Suprapubic skin (tissue), 4 donors: ENCODE measurements at regions not wholly inside any gene's neighbourhood (a gene's known extent, or its start where the extent isn't known, plus 50 kb on each side); places are given as distances from the start of the nearest gene placed in this dataset.

Experiments
- DNase-seq, 2 donors: peaks; one replicate each; pipeline ENCODE4 v3.0.0-alpha.2; 2019; ENCODE audit warnings: low spot score in 2 of 2
- H3K27ac ChIP-seq: fragments of 200-600 bp; sonication (generic); one replicate; pipeline ENCODE4 v1.5.1; 2019
- H3K27me3 ChIP-seq: fragments of 200-600 bp; sonication (generic); one replicate; pipeline ENCODE4 v1.5.1; 2019
- H3K36me3 ChIP-seq: fragments of 200-600 bp; sonication (generic); one replicate; pipeline ENCODE4 v1.5.1; 2019
- H3K4me1 ChIP-seq: fragments of 200-600 bp; sonication (generic); one replicate; pipeline ENCODE4 v1.5.1; 2019
- H3K4me3 ChIP-seq: fragments of 200-600 bp; sonication (generic); one replicate; pipeline ENCODE4 v1.5.1; 2019; ENCODE audit warnings: mild to moderate bottlenecking
- H3K9me3 ChIP-seq: fragments of 200-600 bp; sonication (generic); one replicate; pipeline ENCODE4 v1.5.1; 2019
- CTCF ChIP-seq, 2 donors: fragments of 200-600 bp in 1 of 2; fragments of 450-650 bp in 1 of 2; sonication (generic) in 1 of 2; IDR thresholded peaks; one replicate each; pipeline ENCODE4 v1.5.1; 2016 to 2019; ENCODE audit warnings: antibody characterized with exemption in 2 of 2, mild to moderate bottlenecking in 1 of 2, moderate library complexity in 1 of 2
- EP300 ChIP-seq: sonication (generic); formaldehyde crosslinking; IDR thresholded peaks from one replicate; pipeline ENCODE4 v1.6.1; 2017; ENCODE audit warnings: antibody characterized with exemption
- POLR2A ChIP-seq, 2 donors: fragments of 450-650 bp; IDR thresholded peaks; one replicate each; pipeline ENCODE4 v1.6.1; 2017; ENCODE audit warnings: antibody characterized with exemption in 2 of 2, mild to moderate bottlenecking in 2 of 2, moderate library complexity in 2 of 2
- POLR2AphosphoS5 ChIP-seq, 3 donors: sonication (generic); formaldehyde crosslinking; IDR thresholded peaks; one replicate each; pipeline ENCODE4 v1.6.1; 2017; ENCODE audit warnings: antibody characterized with exemption in 3 of 3
- WGBS: methylation state at CpG from one replicate; pipeline ENCODE4 v1.1.5; 2018; 5-methylcytosine and 5-hydroxymethylcytosine counted together

- Histone ChIP-seq H3K4me3 (no peak overlapping the region), H3K4me1 (peaks cover 15% of the 10 kb centered on the region), H3K36me3 (no peaks in the 10 kb centered on the region), H3K27me3 (no peaks in the 10 kb centered on the region), H3K27ac (no peak overlapping the region), H3K9me3 (no peaks in the 10 kb centered on the region)
- no peak for DNase-seq
- WGBS: 51% methylated on average over 3 of the region's 3 CpGs
- no peak for TF ChIP-seq EP300
- TF ChIP-seq CTCF (IDR thresholded peaks at IDR 0.05): no peak
Measured at GRCh38 chr1:98331243-98331642, 330.3 kb upstream of the SNX7 start.

- H3K4me1 ChIP-seq: peaks cover 24% of the 10 kb centered on the region
- TF ChIP-seq POLR2AphosphoS5 (IDR thresholded peaks at IDR 0.05) (no peak), POLR2A (IDR thresholded peaks at IDR 0.05) (no peak), CTCF (IDR thresholded peaks at IDR 0.05) (no peak), EP300 (no peak)
- no peaks in the 10 kb centered on the region for H3K9me3 ChIP-seq
- 95% methylated on average over 3 of the region's 3 CpGs for WGBS
- H3K4me3 ChIP-seq: no peak overlapping the region
- no peak for DNase-seq
- no peaks in the 10 kb centered on the region for H3K36me3 ChIP-seq
- no peaks in the 10 kb centered on the region for H3K27me3 ChIP-seq
- H3K27ac ChIP-seq: no peak overlapping the region
Measured at GRCh38 chr1:98330224-98330623, 331.3 kb upstream of the SNX7 start.

GRCh38 chr1:98328855-98329254 is 332.7 kb upstream of the SNX7 start:
- Histone ChIP-seq H3K27ac (no peak overlapping the region), H3K9me3 (no peaks in the 10 kb centered on the region), H3K4me1 (peaks cover 36% of the 10 kb centered on the region), H3K36me3 (no peaks in the 10 kb centered on the region), H3K27me3 (no peaks in the 10 kb centered on the region), H3K4me3 (no peak overlapping the region)
- TF ChIP-seq POLR2AphosphoS5 (IDR thresholded peaks at IDR 0.05) (no peak), POLR2A (IDR thresholded peaks at IDR 0.05) (no peak), EP300 (no peak), CTCF (IDR thresholded peaks at IDR 0.05) (no peak)
- no peak for DNase-seq

GRCh38 chr1:98327220-98327861 is 334.2 kb upstream of the SNX7 start:
- peak overlapping the region; percentile 27 for H3K27ac ChIP-seq
- TF ChIP-seq CTCF (IDR thresholded peaks at IDR 0.05) (no peak), POLR2A (IDR thresholded peaks at IDR 0.05) (no peak), POLR2AphosphoS5 (IDR thresholded peaks at IDR 0.05) (no peak), EP300 (no peak)

GRCh38 chr1:98325646-98326440 is 335.7 kb upstream of the SNX7 start:
- no peak overlapping the region for H3K4me3 ChIP-seq
- peak; percentile 88 for DNase-seq
- no peak for TF ChIP-seq POLR2A (IDR thresholded peaks at IDR 0.05)
- TF ChIP-seq EP300: no peak
- peak in 1 of 3 donors; percentile 18 for TF ChIP-seq POLR2AphosphoS5 (IDR thresholded peaks at IDR 0.05)
- WGBS: 24% methylated on average over 7 of the region's 7 CpGs
- H3K4me1 ChIP-seq: peaks cover 46% of the 10 kb centered on the region
- no peaks in the 10 kb centered on the region for H3K27me3 ChIP-seq
- no peaks in the 10 kb centered on the region for H3K36me3 ChIP-seq
- H3K9me3 ChIP-seq: no peaks in the 10 kb centered on the region
- H3K27ac ChIP-seq: peak overlapping the region; percentile 20

More at GRCh38 chr1:98327220-98327861, 334.2 kb upstream of the SNX7 start:
- Histone ChIP-seq H3K4me1 (peaks cover 46% of the 10 kb centered on the region), H3K36me3 (no peaks in the 10 kb centered on the region), H3K27me3 (no peaks in the 10 kb centered on the region), H3K4me3 (no peak overlapping the region), H3K9me3 (no peaks in the 10 kb centered on the region)
- no peak for DNase-seq
- WGBS: 27% methylated on average over 9 of the region's 9 CpGs
